ENCODE measurements at regions not wholly inside any gene's neighbourhood (a gene's known extent, or its start where the extent isn't known, plus 50 kb on each side); places are given as distances from the start of the nearest gene placed in this dataset.

DNA sequence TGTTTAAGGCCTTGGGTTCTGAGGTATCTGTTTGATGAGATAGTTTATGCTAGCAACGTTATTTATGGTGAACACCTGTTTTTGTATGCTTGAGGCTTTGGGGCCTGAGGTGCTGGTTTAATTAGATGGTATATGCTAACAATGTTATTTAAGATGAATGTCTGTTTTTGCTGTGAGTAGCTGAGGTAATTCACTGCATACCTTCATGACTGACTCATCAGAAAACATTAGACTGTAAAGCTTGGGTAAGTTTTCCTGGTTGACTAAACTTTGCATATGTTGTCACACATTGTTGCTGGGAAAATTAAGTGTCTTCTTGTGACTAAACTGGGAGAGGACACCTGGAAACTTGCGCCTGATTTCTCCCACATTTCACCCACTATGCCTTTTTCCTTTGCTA, 1026.6 kb downstream of the RAPGEF2 start:
- TF ChIP-seq, protein P1, sequence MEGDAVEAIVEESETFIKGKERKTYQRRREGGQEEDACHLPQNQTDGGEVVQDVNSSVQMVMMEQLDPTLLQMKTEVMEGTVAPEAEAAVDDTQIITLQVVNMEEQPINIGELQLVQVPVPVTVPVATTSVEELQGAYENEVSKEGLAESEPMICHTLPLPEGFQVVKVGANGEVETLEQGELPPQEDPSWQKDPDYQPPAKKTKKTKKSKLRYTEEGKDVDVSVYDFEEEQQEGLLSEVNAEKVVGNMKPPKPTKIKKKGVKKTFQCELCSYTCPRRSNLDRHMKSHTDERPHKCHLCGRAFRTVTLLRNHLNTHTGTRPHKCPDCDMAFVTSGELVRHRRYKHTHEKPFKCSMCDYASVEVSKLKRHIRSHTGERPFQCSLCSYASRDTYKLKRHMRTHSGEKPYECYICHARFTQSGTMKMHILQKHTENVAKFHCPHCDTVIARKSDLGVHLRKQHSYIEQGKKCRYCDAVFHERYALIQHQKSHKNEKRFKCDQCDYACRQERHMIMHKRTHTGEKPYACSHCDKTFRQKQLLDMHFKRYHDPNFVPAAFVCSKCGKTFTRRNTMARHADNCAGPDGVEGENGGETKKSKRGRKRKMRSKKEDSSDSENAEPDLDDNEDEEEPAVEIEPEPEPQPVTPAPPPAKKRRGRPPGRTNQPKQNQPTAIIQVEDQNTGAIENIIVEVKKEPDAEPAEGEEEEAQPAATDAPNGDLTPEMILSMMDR (IDR thresholded peaks at IDR 0.05), result no peak
- TF ChIP-seq EZH2 (IDR thresholded peaks at IDR 0.05; ENCODE audit: borderline replicate concordance, insufficient read depth, low read depth, low read length, poor library complexity, severe bottlenecking), result no peak

Data from B cell (primary cell).